ENCODE measurements at regions not wholly inside any gene's neighbourhood (a gene's known extent, or its start where the extent isn't known, plus 50 kb on each side); places are given as distances from the start of the nearest gene placed in this dataset.
"Not testable (repeated sequence)": the region's sequence is repeated elsewhere in the genome, so short reads cannot be mapped to it uniquely, and the experiment has no call there.

DNA sequence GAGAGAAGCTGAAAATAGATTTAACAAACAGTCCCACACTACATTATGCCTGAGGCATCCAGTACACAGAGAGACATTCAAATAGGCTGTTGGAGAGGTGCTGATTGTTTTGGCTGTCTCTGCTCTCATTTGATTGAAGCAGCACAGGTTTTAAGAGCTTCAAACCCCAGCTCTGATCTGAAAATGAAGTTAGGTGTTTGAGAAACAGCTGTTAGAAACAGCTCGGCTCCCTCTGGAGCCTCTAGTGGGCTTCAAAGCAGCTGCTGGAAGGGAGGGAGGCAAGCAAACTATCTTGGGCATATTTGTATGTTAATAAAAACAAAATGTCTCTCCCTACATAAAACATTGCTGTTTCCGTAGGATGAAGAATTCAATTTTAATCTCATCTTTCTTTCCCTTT is 607.3 kb upstream of the GOT2 start:
- intact Hi-C loops (cut with DNase I, micrococcal nuclease) = no loop called here
- DNase-seq (no peak), ATAC-seq (no peak)
- no peaks in the 10 kb centered on the region for H3K36me3 ChIP-seq (ENCODE audit: low read depth)
- TF ChIP-seq, protein P1, sequence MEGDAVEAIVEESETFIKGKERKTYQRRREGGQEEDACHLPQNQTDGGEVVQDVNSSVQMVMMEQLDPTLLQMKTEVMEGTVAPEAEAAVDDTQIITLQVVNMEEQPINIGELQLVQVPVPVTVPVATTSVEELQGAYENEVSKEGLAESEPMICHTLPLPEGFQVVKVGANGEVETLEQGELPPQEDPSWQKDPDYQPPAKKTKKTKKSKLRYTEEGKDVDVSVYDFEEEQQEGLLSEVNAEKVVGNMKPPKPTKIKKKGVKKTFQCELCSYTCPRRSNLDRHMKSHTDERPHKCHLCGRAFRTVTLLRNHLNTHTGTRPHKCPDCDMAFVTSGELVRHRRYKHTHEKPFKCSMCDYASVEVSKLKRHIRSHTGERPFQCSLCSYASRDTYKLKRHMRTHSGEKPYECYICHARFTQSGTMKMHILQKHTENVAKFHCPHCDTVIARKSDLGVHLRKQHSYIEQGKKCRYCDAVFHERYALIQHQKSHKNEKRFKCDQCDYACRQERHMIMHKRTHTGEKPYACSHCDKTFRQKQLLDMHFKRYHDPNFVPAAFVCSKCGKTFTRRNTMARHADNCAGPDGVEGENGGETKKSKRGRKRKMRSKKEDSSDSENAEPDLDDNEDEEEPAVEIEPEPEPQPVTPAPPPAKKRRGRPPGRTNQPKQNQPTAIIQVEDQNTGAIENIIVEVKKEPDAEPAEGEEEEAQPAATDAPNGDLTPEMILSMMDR (IDR thresholded peaks at IDR 0.05) = no peak
- H3K9me3 ChIP-seq = peaks cover 66% of the 10 kb centered on the region
- H3K4me1 ChIP-seq (ENCODE audit: low read depth) = no peaks in the 10 kb centered on the region
- H3K4me3 ChIP-seq = no peak overlapping the region

DNA sequence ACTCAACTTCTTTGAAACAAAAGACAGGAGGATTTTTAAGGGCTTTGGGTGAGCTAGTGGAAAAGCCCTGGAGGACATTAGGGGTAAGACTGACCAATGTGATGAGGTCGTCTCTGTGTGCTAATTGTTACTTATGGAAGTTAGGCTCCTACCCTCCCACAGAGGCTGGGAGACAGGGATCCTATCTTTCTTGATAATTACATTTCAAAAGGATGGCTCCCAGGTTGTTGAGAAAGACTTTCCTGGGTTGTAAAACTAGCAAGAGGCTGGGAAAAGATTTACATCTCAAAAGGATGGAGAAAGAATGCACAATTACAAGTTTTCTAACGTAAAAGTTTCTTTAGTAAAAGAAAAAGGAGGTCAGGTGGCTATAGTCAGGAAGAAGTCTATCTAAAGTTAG is 605.8 kb upstream of the GOT2 start:
- intact Hi-C loops (cut with DNase I, micrococcal nuclease) = no loop called here
- H3K4me1 ChIP-seq (ENCODE audit: low read depth) = no peaks in the 10 kb centered on the region

GRCh38 chr16:59336136-59336695 is 602.1 kb upstream of the GOT2 start:
- TF ChIP-seq, protein P1 (IDR thresholded peaks at IDR 0.05) = no peak
- Histone ChIP-seq H3K9me3 (peaks cover 54% of the 10 kb centered on the region), H3K36me3 (ENCODE audit: low read depth) (no peaks in the 10 kb centered on the region), H3K4me3 (no peak overlapping the region), H3K4me1 (ENCODE audit: low read depth) (no peaks in the 10 kb centered on the region)
- no peak for DNase-seq
- ATAC-seq = no peak
- intact Hi-C loops (cut with DNase I, micrococcal nuclease) = no loop called here

More for the DNA sequence above, 605.8 kb upstream of the GOT2 start:
- no peaks in the 10 kb centered on the region for H3K36me3 ChIP-seq (ENCODE audit: low read depth)
- no peak for DNase-seq
- TF ChIP-seq, protein P1 (IDR thresholded peaks at IDR 0.05) = no peak
- H3K9me3 ChIP-seq = peaks cover 60% of the 10 kb centered on the region
- no peak for ATAC-seq
- no peak overlapping the region for H3K4me3 ChIP-seq

DNA sequence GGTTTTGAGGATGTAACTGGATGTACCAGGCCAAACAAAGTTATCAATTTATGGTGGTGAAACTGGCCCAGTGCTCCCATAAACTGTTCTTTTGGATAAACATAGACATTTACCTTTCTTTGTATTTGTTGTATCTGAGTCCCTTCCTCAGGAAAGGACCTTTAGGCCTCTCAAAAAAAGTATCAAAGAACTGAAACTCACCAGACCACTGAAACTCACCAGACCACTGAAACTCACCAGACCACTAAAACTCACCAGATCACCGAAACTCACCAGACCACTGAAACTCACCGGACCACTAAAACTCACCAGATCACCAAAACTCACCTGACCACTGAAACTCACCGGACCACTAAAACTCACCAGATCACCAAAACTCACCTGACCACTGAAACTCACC is 597.6 kb upstream of the GOT2 start:
- DNase-seq; intact Hi-C loops (cut with DNase I, micrococcal nuclease); H3K4me1 ChIP-seq (ENCODE audit: low read depth); H3K36me3 ChIP-seq (ENCODE audit: low read depth); ATAC-seq; H3K4me3 ChIP-seq: not testable (repeated sequence)
- H3K9me3 ChIP-seq = peaks cover 57% of the 10 kb centered on the region

DNA sequence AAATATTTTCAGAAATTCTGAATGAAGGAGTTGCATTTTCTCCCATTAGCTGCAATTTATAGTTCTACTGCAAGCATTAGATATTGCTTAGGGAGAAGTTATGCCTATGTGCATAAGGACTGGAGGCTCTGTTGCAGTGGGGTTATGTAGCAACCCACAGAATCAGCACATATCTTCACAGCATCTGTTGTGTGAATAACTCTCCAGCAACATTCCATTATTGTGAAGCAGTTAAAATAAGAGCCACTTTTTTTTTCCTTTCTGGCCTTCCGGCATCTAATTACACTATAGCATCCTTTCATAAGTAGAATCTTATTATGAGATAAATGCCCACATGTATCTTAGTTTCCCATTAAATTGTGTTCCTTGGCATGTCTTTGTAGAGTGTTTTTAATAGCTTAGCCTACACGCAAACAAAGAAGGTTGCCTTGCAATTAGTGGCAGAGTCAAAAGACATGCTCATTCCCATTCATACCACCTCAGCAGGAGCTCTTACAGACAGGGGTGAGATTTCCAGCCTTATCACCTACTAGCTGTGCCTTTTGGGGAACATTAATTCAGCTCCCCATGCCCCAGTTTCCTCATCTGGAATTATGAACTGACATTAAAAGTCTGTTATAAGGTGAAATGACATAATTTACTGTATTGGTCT is 596.0 kb upstream of the GOT2 start:
- DNase-seq (no peak), ATAC-seq (no peak)
- Histone ChIP-seq H3K36me3 (ENCODE audit: low read depth) (no peaks in the 10 kb centered on the region), H3K9me3 (peaks cover 60% of the 10 kb centered on the region), H3K4me1 (ENCODE audit: low read depth) (no peaks in the 10 kb centered on the region), H3K4me3 (no peak overlapping the region)
- intact Hi-C loops (cut with DNase I, micrococcal nuclease) = no loop called here
- TF ChIP-seq, protein P1 (IDR thresholded peaks at IDR 0.05) = no peak

- intact Hi-C loops (cut with DNase I, micrococcal nuclease) = no loop called here
- ATAC-seq (no peak), DNase-seq (no peak)
- Histone ChIP-seq H3K36me3 (ENCODE audit: low read depth) (no peaks in the 10 kb centered on the region), H3K4me3 (no peak overlapping the region), H3K9me3 (peaks cover 63% of the 10 kb centered on the region), H3K4me1 (ENCODE audit: low read depth) (no peaks in the 10 kb centered on the region)
- TF ChIP-seq, protein P1 (IDR thresholded peaks at IDR 0.05) = no peak
Measured at GRCh38 chr16:59328961-59329360, 594.8 kb upstream of the GOT2 start.

Data from mucosa of descending colon (tissue), 3 donors.